Heart left ventricle (tissue), 16 donors: ENCODE measurements at regions not wholly inside any gene's neighbourhood (a gene's known extent, or its start where the extent isn't known, plus 50 kb on each side); places are given as distances from the start of the nearest gene placed in this dataset.

Experiments used
- ATAC-seq, 4 donors: fragments of 200-7000 bp; cut with Tn5 transposase; one replicate each; pipeline ENCODE4 v1.9.1; 2020 to 2022; ENCODE audit warnings: moderate library complexity in 4 of 4, mild to moderate bottlenecking in 3 of 4, moderate number of reproducible peaks in 1 of 4
- DNase-seq, 5 donors: peaks; one replicate each; pipeline ENCODE4 v3.0.0-alpha.2; 2020
- H3K27ac ChIP-seq, 12 donors: fragments of 200-600 bp; sonication (generic) in 4 of 12; one replicate each; pipeline versions ENCODE4 v1.5.0 to v1.8.0; 2016 to 2022; ENCODE audit warnings: mild to moderate bottlenecking in 2 of 12
- H3K27me3 ChIP-seq, 9 donors: fragments of 200-600 bp; sonication (generic) in 2 of 9; one replicate each; pipeline versions ENCODE4 v1.5.1 to v1.8.0; 2016 to 2022; ENCODE audit warnings: mild to moderate bottlenecking in 3 of 9
- H3K36me3 ChIP-seq, 9 donors: fragments of 200-600 bp; sonication (generic) in 2 of 9; one replicate each; pipeline versions ENCODE4 v1.5.0 to v1.8.0; 2018 to 2022; ENCODE audit warnings: mild to moderate bottlenecking in 2 of 9
- H3K4me1 ChIP-seq, 12 donors: fragments of 200-600 bp; sonication (generic) in 4 of 12; one replicate each; pipeline versions ENCODE4 v1.5.0 to v1.8.0; 2016 to 2022; ENCODE audit warnings: mild to moderate bottlenecking in 3 of 12
- H3K4me3 ChIP-seq, 12 donors: fragments of 200-600 bp; sonication (generic) in 4 of 12; one replicate each; pipeline versions ENCODE4 v1.5.0 to v1.8.0; 2017 to 2022; ENCODE audit warnings: mild to moderate bottlenecking in 9 of 12, moderate library complexity in 4 of 12
- H3K9me3 ChIP-seq, 12 donors: fragments of 200-600 bp; sonication (generic) in 4 of 12; one replicate each; pipeline versions ENCODE4 v1.5.0 to v1.8.0; 2016 to 2022; ENCODE audit warnings: mild to moderate bottlenecking in 1 of 12
- POLR2A ChIP-seq, 2 donors: fragments of 450-650 bp; IDR thresholded peaks; one replicate each; pipeline ENCODE4 v1.6.1; 2017; ENCODE audit warnings: antibody characterized with exemption in 2 of 2, mild to moderate bottlenecking in 2 of 2, moderate library complexity in 2 of 2
- WGBS, 4 donors: extraction: QIAGEN DNeasy Blood & Tissue Kit in 2 of 4; methylation state at CpG; one replicate each; pipeline versions ENCODE4 v1.1.5 to v1.1.7; 2013 to 2018; 5-methylcytosine and 5-hydroxymethylcytosine counted together
- intact Hi-C, 10 donors: fragments of 100-400 bp; cut with DNase I; formaldehyde crosslinking; loops; one replicate each; pipeline versions ENCODE4 v1.11.1 to v1.14.2; 2022
- TF ChIP-seq, protein P1 (sequence below), 12 donors: fragments of 200-600 bp; sonication (generic) in 4 of 12; IDR thresholded peaks; one replicate each; pipeline versions ENCODE4 v1.5.0 to v1.8.0; 2018 to 2022; ENCODE audit warnings: antibody characterized with exemption in 12 of 12, mild to moderate bottlenecking in 5 of 12
- donor health status: ischemic (EF 13 %, LVEDD 7.1; RV severe dilation, severe dysfunction).
- donor health status: healthy with polysubstance abuse.
- donor health status: DM: no; HTN: yes; CAD: no.
- donor health status: DM: no; HTN: no; CAD: no.
- donor health status: ischemic (EF 25% LVEDD 6.9; RV normal size, moderate dysfunction).
- donor health status: ischemic (EF 25% LVEDD 5.7; RV mildly dilated, moderate dysfunction).
- donor health status: healthy.
- donor health status: DM: yes; HTN: yes; CAD: no.
- donor health status: ischemic (EF 35%, LVEDD 5.7; RV mildly dilated, moderate dysfunction).
- donor health status: nonischemic (EF 11% LVEDD 7.7; RV severe dilation, severe dysfunction).
- donor health status: DM: yes; HTN: yes; CAD: no.
- donor health status: PGD.
- donor health status: ischemic (EF 29% LVEDD 5.4; RV normal size, mild dysfunction).
- donor health status: nonischemic (EF 23%, LVEDD 6.1; RV moderate dilation, normal function).

- Histone ChIP-seq H3K36me3 (no peaks in the 10 kb centered on the region), H3K27me3 (peaks cover 0 to 3% (median 0%) of the 10 kb centered on the region in 9 donors), H3K27ac (no peak overlapping the region), H3K4me3 (no peak overlapping the region), H3K9me3 (peaks cover 0 to 7% (median 0%) of the 10 kb centered on the region in 12 donors), H3K4me1 (no peaks in the 10 kb centered on the region)
- peak in 3 of 4 donors; percentile 11 to 58 (median 36) for ATAC-seq
- TF ChIP-seq, protein P1, sequence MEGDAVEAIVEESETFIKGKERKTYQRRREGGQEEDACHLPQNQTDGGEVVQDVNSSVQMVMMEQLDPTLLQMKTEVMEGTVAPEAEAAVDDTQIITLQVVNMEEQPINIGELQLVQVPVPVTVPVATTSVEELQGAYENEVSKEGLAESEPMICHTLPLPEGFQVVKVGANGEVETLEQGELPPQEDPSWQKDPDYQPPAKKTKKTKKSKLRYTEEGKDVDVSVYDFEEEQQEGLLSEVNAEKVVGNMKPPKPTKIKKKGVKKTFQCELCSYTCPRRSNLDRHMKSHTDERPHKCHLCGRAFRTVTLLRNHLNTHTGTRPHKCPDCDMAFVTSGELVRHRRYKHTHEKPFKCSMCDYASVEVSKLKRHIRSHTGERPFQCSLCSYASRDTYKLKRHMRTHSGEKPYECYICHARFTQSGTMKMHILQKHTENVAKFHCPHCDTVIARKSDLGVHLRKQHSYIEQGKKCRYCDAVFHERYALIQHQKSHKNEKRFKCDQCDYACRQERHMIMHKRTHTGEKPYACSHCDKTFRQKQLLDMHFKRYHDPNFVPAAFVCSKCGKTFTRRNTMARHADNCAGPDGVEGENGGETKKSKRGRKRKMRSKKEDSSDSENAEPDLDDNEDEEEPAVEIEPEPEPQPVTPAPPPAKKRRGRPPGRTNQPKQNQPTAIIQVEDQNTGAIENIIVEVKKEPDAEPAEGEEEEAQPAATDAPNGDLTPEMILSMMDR (IDR thresholded peaks at IDR 0.05) = no peak
- TF ChIP-seq POLR2A (IDR thresholded peaks at IDR 0.05) = no peak
- WGBS, 4 donors = 79 to 87% (median 82%) methylated on average over 15 of the region's 15 CpGs
- peak in 4 of 5 donors; percentile 15 to 66 (median 31) for DNase-seq
- intact Hi-C loops = no loop called here
These were observed 606.7 kb upstream of the LRRC4C start for GRCh38 chr11:42066113-42066512.

GRCh38 chr11:42074306-42074705 is 614.9 kb upstream of the LRRC4C start:
- TF ChIP-seq, protein P1 (IDR thresholded peaks at IDR 0.05) = no peak
- Histone ChIP-seq H3K9me3 (no peaks in the 10 kb centered on the region), H3K27ac (no peak overlapping the region), H3K4me1 (no peaks in the 10 kb centered on the region), H3K27me3 (no peaks in the 10 kb centered on the region), H3K4me3 (no peak overlapping the region), H3K36me3 (no peaks in the 10 kb centered on the region)
- intact Hi-C loops = no loop called here
- ATAC-seq (no peak), DNase-seq (no peak)

DNA sequence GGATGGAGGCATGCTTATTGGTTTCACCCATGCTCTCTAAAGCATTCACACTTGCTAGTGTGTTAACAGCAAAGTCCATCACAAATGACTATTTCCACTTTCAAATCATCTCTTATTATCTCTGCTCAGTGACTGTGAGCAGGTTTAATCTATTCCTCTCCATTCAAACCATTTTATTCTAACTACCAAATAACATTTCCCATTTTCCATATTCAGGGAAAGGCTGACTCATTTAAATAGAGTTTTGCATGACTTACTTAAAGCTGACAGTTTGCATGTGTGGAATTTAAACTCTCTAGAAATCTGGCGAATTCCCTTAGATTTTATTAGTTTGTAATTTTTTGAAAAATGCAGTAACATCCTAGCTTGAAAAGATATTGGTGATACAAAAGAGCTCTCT is 615.7 kb upstream of the LRRC4C start:
- ATAC-seq (no peak), DNase-seq (no peak)
- intact Hi-C loops = no loop called here
- Histone ChIP-seq H3K27ac (no peak overlapping the region), H3K4me3 (no peak overlapping the region), H3K36me3 (no peaks in the 10 kb centered on the region), H3K4me1 (no peaks in the 10 kb centered on the region), H3K9me3 (no peaks in the 10 kb centered on the region), H3K27me3 (no peaks in the 10 kb centered on the region)
- no peak for TF ChIP-seq POLR2A (IDR thresholded peaks at IDR 0.05)
- TF ChIP-seq, protein P1 (IDR thresholded peaks at IDR 0.05) = no peak
- 72 to 78% (median 75%) methylated on average over 1 of the region's 1 CpG for WGBS, 4 donors

GRCh38 chr11:42077794-42078193 is 618.3 kb upstream of the LRRC4C start:
- intact Hi-C loops = no loop called here
- ATAC-seq (no peak), DNase-seq (no peak)
- no peaks in the 10 kb centered on the region for H3K27me3 ChIP-seq
- 62 to 75% (median 62%) methylated on average over 1 of the region's 1 CpG for WGBS, 4 donors
- H3K9me3 ChIP-seq = no peaks in the 10 kb centered on the region
- H3K36me3 ChIP-seq = no peaks in the 10 kb centered on the region
- H3K27ac ChIP-seq = no peak overlapping the region
- H3K4me1 ChIP-seq = no peaks in the 10 kb centered on the region
- no peak overlapping the region for H3K4me3 ChIP-seq
- TF ChIP-seq, protein P1 (IDR thresholded peaks at IDR 0.05) = no peak
- TF ChIP-seq POLR2A (IDR thresholded peaks at IDR 0.05) = no peak
